ENCODE measurements at regions not wholly inside any gene's neighbourhood (a gene's known extent, or its start where the extent isn't known, plus 50 kb on each side); places are given as distances from the start of the nearest gene placed in this dataset.
A peak's percentile ranks its signal among the peaks of the same experiment; 100 is the strongest.
"Not testable (repeated sequence)": the region's sequence is repeated elsewhere in the genome, so short reads cannot be mapped to it uniquely, and the experiment has no call there.

GRCh38 chr1:221251580-221251979 lies 372.3 kb downstream of the HLX start:
- TF ChIP-seq CTCF (IDR thresholded peaks at IDR 0.05; ENCODE audit: low read depth, low read length): no peak
- no peak overlapping the region for H3K4me3 ChIP-seq (ENCODE audit: low read depth, low read length)

DNA sequence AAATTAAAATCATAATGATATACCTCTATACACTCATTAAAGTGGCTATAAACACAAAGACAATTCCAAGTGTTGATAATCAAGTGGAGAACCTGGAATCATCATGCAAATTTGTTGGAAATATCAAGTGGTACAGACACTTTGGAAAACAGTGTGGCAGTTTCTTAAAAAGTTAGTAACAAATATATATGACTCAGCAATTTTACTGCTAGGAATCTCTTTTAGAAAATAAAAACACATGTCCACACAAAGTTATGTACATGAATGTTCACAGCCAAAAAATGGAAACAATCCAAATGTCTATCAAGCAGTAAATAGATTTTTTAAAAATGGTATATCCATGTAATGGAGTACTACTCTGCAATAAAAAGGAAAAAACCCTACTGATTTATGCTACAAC lies 375.6 kb downstream of the HLX start:
- no peak for TF ChIP-seq CTCF (IDR thresholded peaks at IDR 0.05; ENCODE audit: low read depth, low read length)
- no peak overlapping the region for H3K4me3 ChIP-seq (ENCODE audit: low read depth, low read length)

DNA sequence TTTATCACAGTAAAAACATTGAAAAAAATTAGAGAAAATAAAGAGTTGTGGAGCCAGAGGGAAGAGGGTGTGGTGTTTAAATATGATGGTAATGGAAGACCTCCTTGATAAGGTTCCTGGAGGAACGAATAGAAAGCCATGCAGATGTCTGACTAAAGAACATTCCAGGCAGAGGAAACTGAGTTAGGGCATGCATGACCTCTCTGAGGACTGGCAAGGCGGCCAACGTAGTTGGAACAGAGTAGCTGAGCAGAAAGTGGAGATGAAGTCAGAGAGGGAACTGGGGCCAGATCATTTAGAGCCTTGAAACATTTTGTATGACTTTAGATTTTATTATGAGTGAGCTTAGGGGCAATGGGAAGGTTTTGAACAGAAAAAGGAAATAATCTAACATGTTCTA lies 377.5 kb downstream of the HLX start:
- TF ChIP-seq CTCF (IDR thresholded peaks at IDR 0.05; ENCODE audit: low read depth, low read length): no peak

DNA sequence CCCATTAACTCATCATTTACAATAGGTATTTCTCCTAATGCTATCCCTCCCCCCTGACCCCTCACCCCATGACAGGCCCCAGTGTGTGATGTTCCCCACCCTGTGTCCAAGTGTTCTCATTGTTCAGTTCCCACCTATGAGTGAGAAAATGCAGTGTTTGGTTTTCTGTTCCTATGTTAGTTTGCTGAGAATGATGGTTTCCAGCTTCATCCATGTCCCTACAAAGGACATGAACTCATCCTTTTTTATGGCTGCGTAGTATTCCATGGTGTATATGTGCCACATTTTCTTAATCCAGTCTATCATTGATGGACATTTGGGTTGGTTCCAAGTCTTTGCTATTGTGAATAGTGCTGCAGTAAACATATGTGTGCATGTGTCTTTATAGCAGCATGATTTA lies 378.3 kb downstream of the HLX start:
- H3K4me3 ChIP-seq (ENCODE audit: low read depth, low read length): not testable (repeated sequence)

More for the DNA sequence above, 377.5 kb downstream of the HLX start:
- H3K4me3 ChIP-seq (ENCODE audit: low read depth, low read length): no peak overlapping the region

DNA sequence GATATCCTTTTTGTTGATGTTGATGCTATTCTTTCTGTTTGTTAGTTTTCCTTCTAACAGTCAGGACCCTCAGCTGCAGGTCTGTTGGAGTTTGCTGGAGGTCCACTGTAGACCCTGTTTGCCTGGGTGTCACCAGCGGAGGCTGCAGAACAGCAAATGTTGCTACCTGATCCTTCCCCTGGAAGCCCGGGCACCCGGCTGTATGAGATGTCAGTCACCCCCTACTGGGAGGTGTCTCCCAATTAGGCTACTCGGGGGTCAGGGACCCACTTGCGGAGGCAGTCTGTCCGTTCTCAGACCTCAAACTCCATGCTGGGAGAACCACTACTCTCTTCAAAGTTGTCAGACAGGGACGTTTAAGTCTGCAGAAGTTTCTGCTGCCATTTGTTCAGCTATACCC lies 383.4 kb downstream of the HLX start:
- H3K4me3 ChIP-seq (ENCODE audit: low read depth, low read length): not testable (repeated sequence)

GRCh38 chr1:221263831-221264767 lies 384.9 kb downstream of the HLX start:
- no peak overlapping the region for H3K4me3 ChIP-seq (ENCODE audit: low read depth, low read length)
- peak; percentile 56 for TF ChIP-seq CTCF (IDR thresholded peaks at IDR 0.05; ENCODE audit: low read depth, low read length)

DNA sequence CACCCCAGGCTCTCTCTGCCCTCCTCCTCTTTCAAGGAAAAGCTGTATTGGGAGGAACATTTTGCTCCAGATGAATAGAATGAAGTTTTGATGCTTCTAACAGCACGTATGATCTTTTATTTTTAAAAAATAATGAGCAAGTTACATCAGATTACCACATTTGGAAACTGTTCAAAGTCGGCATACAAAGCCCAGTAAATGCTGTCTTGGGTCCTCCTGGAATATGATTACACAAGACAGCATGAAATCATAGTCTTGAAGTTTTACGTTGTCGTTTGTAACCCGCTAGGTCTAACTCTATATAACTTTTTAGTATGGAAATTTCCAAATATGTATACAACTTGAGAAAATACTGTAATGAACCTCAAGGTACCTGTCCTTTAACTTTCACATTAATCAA lies 385.6 kb downstream of the HLX start:
- no peak overlapping the region for H3K4me3 ChIP-seq (ENCODE audit: low read depth, low read length)
- no peak for TF ChIP-seq CTCF (IDR thresholded peaks at IDR 0.05; ENCODE audit: low read depth, low read length)

DNA sequence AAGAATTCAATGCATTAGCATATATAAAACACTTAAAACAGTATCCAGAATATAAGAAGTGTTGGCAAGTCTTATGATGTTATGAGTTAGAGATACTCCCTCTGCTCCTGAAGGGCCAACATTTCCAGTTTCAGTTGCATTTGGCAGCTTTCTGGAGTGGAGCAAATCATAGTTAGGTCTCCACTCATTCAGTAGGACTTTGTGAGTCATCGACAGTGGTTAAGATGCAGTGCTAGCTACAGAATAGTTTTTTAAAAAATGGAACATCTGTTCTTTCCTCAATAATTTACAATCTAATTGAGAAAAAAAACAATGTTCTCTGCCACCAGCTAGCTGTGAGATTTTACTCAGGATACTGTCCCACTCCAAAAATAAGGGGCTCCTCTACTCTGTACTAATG lies 389.1 kb downstream of the HLX start:
- TF ChIP-seq CTCF (IDR thresholded peaks at IDR 0.05; ENCODE audit: low read depth, low read length): no peak
- H3K4me3 ChIP-seq (ENCODE audit: low read depth, low read length): no peak overlapping the region
